Osteocyte (in vitro differentiated cells): ENCODE measurements at regions not wholly inside any gene's neighbourhood (a gene's known extent, or its start where the extent isn't known, plus 50 kb on each side); places are given as distances from the start of the nearest gene placed in this dataset.

Experiments
- DNase-seq: peaks from one replicate; pipeline ENCODE4 v3.0.0; 2021; ENCODE audit warnings: mixed read lengths; ENCODE audit not compliant: unreplicated experiment; ENCODE audit errors: extremely low spot score
- H3K27ac Mint-ChIP-seq: one replicate; pipeline ENCODE4 v1.8.0; 2021; ENCODE audit warnings: mild to moderate bottlenecking, mixed read lengths; ENCODE audit not compliant: unreplicated experiment
- H3K27me3 Mint-ChIP-seq: one replicate; pipeline ENCODE4 v1.8.0; 2021; ENCODE audit warnings: mixed read lengths; ENCODE audit not compliant: unreplicated experiment
- H3K36me3 Mint-ChIP-seq: one replicate; pipeline ENCODE4 v1.8.0; 2021; ENCODE audit warnings: mixed read lengths; ENCODE audit not compliant: unreplicated experiment
- H3K4me1 Mint-ChIP-seq: one replicate; pipeline ENCODE4 v1.8.0; 2021; ENCODE audit warnings: mixed read lengths; ENCODE audit not compliant: unreplicated experiment
- H3K4me3 Mint-ChIP-seq: one replicate; pipeline ENCODE4 v1.8.0; 2021; ENCODE audit warnings: mild to moderate bottlenecking, moderate library complexity, mixed read lengths; ENCODE audit not compliant: unreplicated experiment
- H3K9me3 Mint-ChIP-seq: one replicate; pipeline ENCODE4 v1.8.0; 2021; ENCODE audit warnings: mixed read lengths; ENCODE audit not compliant: unreplicated experiment
- CTCF ChIP-seq: fragments of 200-600 bp; sonication (generic); IDR thresholded peaks from 2 replicates; pipeline ENCODE4 v1.5.0; 2021; ENCODE audit warnings: antibody characterized with exemption, mild to moderate bottlenecking, moderate library complexity

GRCh38 chr3:152574461-152575079 is 260.4 kb upstream of the P2RY1 start:
- DNase-seq: no peak
- Mint-ChIP-seq H3K4me1 (peaks cover 2% of the 10 kb centered on the region), H3K27ac (no peak overlapping the region), H3K9me3 (no peaks in the 10 kb centered on the region), H3K27me3 (peaks cover 18% of the 10 kb centered on the region), H3K36me3 (no peaks in the 10 kb centered on the region), H3K4me3 (no peak overlapping the region)
- TF ChIP-seq CTCF: peak; percentile 68

- DNase-seq: no peak
- Mint-ChIP-seq H3K27ac (no peak overlapping the region), H3K9me3 (no peaks in the 10 kb centered on the region), H3K27me3 (peaks cover 37% of the 10 kb centered on the region), H3K4me3 (no peak overlapping the region), H3K36me3 (no peaks in the 10 kb centered on the region), H3K4me1 (peaks cover 2% of the 10 kb centered on the region)
- TF ChIP-seq CTCF: no peak
These were observed 256.2 kb upstream of the P2RY1 start for GRCh38 chr3:152578769-152579168.

- H3K27ac Mint-ChIP-seq: no peak overlapping the region
- no peak for TF ChIP-seq CTCF
- no peak for DNase-seq
- H3K27me3 Mint-ChIP-seq: peaks cover 29% of the 10 kb centered on the region
- no peak overlapping the region for H3K4me3 Mint-ChIP-seq
- no peaks in the 10 kb centered on the region for H3K9me3 Mint-ChIP-seq
- H3K36me3 Mint-ChIP-seq: no peaks in the 10 kb centered on the region
- no peaks in the 10 kb centered on the region for H3K4me1 Mint-ChIP-seq
These were observed 253.0 kb upstream of the P2RY1 start for GRCh38 chr3:152581951-152582350.

GRCh38 chr3:152583963-152584362 is 251.0 kb upstream of the P2RY1 start:
- DNase-seq: no peak
- Mint-ChIP-seq H3K27ac (no peak overlapping the region), H3K9me3 (no peaks in the 10 kb centered on the region), H3K4me1 (no peaks in the 10 kb centered on the region), H3K36me3 (no peaks in the 10 kb centered on the region), H3K4me3 (no peak overlapping the region), H3K27me3 (peaks cover 25% of the 10 kb centered on the region)
- no peak for TF ChIP-seq CTCF

- H3K4me1 Mint-ChIP-seq: peaks cover 2% of the 10 kb centered on the region
- no peak for TF ChIP-seq CTCF
- H3K36me3 Mint-ChIP-seq: no peaks in the 10 kb centered on the region
- no peaks in the 10 kb centered on the region for H3K9me3 Mint-ChIP-seq
- peaks cover 13% of the 10 kb centered on the region for H3K27me3 Mint-ChIP-seq
- H3K4me3 Mint-ChIP-seq: no peak overlapping the region
- no peak overlapping the region for H3K27ac Mint-ChIP-seq
- no peak for DNase-seq
These were observed 248.0 kb upstream of the P2RY1 start for GRCh38 chr3:152586974-152587373.
